Colon (tissue), 2 donors: ENCODE measurements at regions not wholly inside any gene's neighbourhood (a gene's known extent, or its start where the extent isn't known, plus 50 kb on each side); places are given as distances from the start of the nearest gene placed in this dataset.
"Not testable (repeated sequence)": the region's sequence is repeated elsewhere in the genome, so short reads cannot be mapped to it uniquely, and the experiment has no call there.

Experiments
- FAIRE-seq: peaks from 2 replicates; lab custom pipeline; 2012; peaks lifted over from hg19 to GRCh38; lab: Jason Lieb, UNC
- donor health status: control.
- donor health status: control.

- no peak for FAIRE-seq
These were observed 95.0 kb downstream of the TEX35 start for GRCh38 chr1:178607718-178608408.

GRCh38 chr1:178609015-178609414 is 96.1 kb downstream of the TEX35 start:
- peak; percentile 36 for FAIRE-seq

GRCh38 chr1:178610690-178611410 is 97.9 kb downstream of the TEX35 start:
- FAIRE-seq, result not testable (repeated sequence)

- FAIRE-seq, result no peak
These were observed 99.4 kb downstream of the TEX35 start for GRCh38 chr1:178612261-178612660.

- no peak for FAIRE-seq
These were observed 100.5 kb downstream of the TEX35 start for GRCh38 chr1:178613271-178613945.

- no peak for FAIRE-seq
These were observed 101.4 kb downstream of the TEX35 start for GRCh38 chr1:178614286-178614685.

GRCh38 chr1:178619042-178619927 is 105.8 kb upstream of the RALGPS2 start:
- no peak for FAIRE-seq

GRCh38 chr1:178620584-178621475 is 104.2 kb upstream of the RALGPS2 start:
- no peak for FAIRE-seq

GRCh38 chr1:178621822-178622221 is 103.2 kb upstream of the RALGPS2 start:
- no peak for FAIRE-seq

GRCh38 chr1:178625695-178626094 is 99.3 kb upstream of the RALGPS2 start:
- no peak for FAIRE-seq

GRCh38 chr1:178627037-178627436 is 98.0 kb upstream of the RALGPS2 start:
- no peak for FAIRE-seq

- FAIRE-seq, result no peak
These were observed 96.3 kb upstream of the RALGPS2 start for GRCh38 chr1:178628637-178629251.

- no peak for FAIRE-seq
These were observed 95.5 kb upstream of the RALGPS2 start for GRCh38 chr1:178629252-178630154.

- FAIRE-seq, result no peak
These were observed 94.6 kb upstream of the RALGPS2 start for GRCh38 chr1:178630417-178630816.

GRCh38 chr1:178632653-178633052 is 92.4 kb upstream of the RALGPS2 start:
- FAIRE-seq, result no peak

GRCh38 chr1:178633056-178633455 is 92.0 kb upstream of the RALGPS2 start:
- no peak for FAIRE-seq

- no peak for FAIRE-seq
These were observed 90.6 kb upstream of the RALGPS2 start for GRCh38 chr1:178634445-178634844.

GRCh38 chr1:178637841-178638240 is 87.2 kb upstream of the RALGPS2 start:
- no peak for FAIRE-seq

GRCh38 chr1:178639326-178639725 is 85.7 kb upstream of the RALGPS2 start:
- FAIRE-seq, result no peak

GRCh38 chr1:178642282-178642681 is 82.8 kb upstream of the RALGPS2 start:
- no peak for FAIRE-seq
